A549 (cell line): ENCODE measurements at regions not wholly inside any gene's neighbourhood (a gene's known extent, or its start where the extent isn't known, plus 50 kb on each side); places are given as distances from the start of the nearest gene placed in this dataset.

Experiments
- CEBPB ChIP-seq, 2 experiments: fragments of >200 bp in 1 of 2; sonication (Bioruptor Twin) in 1 of 2; formaldehyde crosslinking in 1 of 2; IDR thresholded peaks; 2 replicates each; pipeline ENCODE4 v1.6.1; 2012 to 2016
- CTCF ChIP-seq: fragments of >200 bp; sonication (Bioruptor Twin); formaldehyde crosslinking; IDR thresholded peaks from 3 replicates; pipeline ENCODE4 v1.5.1; 2016
- EP300 ChIP-seq, 2 experiments: fragments of >200 bp; sonication (Bioruptor Twin); formaldehyde crosslinking; IDR thresholded peaks; 2 replicates in 1 of 2; 3 replicates in 1 of 2; pipeline ENCODE4 v1.6.1; 2016 to 2017
- PHF8 ChIP-seq: fragments of 200-600 bp; sonication (generic); IDR thresholded peaks from 2 replicates; pipeline ENCODE4 v1.6.1; 2016; ENCODE audit warnings: low read depth, mild to moderate bottlenecking, antibody characterized with exemption, moderate library complexity, borderline replicate concordance
- POLR2A ChIP-seq: IDR thresholded peaks from 2 replicates; pipeline ENCODE4 v1.6.1; 2012; ENCODE audit warnings: mild to moderate bottlenecking, low read length
- RARB ChIP-seq: fragments of 250-450 bp; sonication (Bioruptor Pico); IDR thresholded peaks from 2 replicates; pipeline ENCODE4 v1.8.0; 2021; ENCODE audit warnings: mild to moderate bottlenecking, moderate library complexity
- RNF2 ChIP-seq: fragments of 200-600 bp; sonication (generic); IDR thresholded peaks from 2 replicates; pipeline ENCODE4 v1.6.1; 2016; ENCODE audit warnings: low read depth, mild to moderate bottlenecking, antibody characterized with exemption, moderate library complexity, borderline replicate concordance
- SREBF2 ChIP-seq: fragments of 450-650 bp; IDR thresholded peaks from 2 replicates; pipeline ENCODE4 v1.6.1; 2014; ENCODE audit warnings: mild to moderate bottlenecking, moderate library complexity

GRCh38 chr9:30815585-30815984 lies 1568.9 kb upstream of the ACO1 start:
- TF ChIP-seq CTCF (no peak), CEBPB (IDR thresholded peaks at IDR 0.05) (no peak), RNF2 (no peak), PHF8 (no peak), EP300 (IDR thresholded peaks at IDR 0.05) (no peak), POLR2A (no peak), SREBF2 (no peak), RARB (CRISPR knock-in tag) (no peak)
